C4-2B (cell line): ENCODE measurements at regions not wholly inside any gene's neighbourhood (a gene's known extent, or its start where the extent isn't known, plus 50 kb on each side); places are given as distances from the start of the nearest gene placed in this dataset.
"Not testable (repeated sequence)": the region's sequence is repeated elsewhere in the genome, so short reads cannot be mapped to it uniquely, and the experiment has no call there.

ENCODE experiments used
- H3K27ac ChIP-seq: fragments of 450-650 bp; 2 replicates; pipeline ENCODE4 v1.5.1; 2017
- ZFX ChIP-seq: fragments of 450-650 bp; IDR thresholded peaks from 2 replicates; pipeline ENCODE4 v1.6.1; 2017
- TF ChIP-seq, protein P1 (sequence below): fragments of 450-650 bp; conservative IDR thresholded peaks from 2 replicates; pipeline ENCODE4 v1.5.1; 2017; ENCODE audit warnings: mild to moderate bottlenecking

- no peak overlapping the region for H3K27ac ChIP-seq
- no peak for TF ChIP-seq ZFX
- TF ChIP-seq, protein P1, sequence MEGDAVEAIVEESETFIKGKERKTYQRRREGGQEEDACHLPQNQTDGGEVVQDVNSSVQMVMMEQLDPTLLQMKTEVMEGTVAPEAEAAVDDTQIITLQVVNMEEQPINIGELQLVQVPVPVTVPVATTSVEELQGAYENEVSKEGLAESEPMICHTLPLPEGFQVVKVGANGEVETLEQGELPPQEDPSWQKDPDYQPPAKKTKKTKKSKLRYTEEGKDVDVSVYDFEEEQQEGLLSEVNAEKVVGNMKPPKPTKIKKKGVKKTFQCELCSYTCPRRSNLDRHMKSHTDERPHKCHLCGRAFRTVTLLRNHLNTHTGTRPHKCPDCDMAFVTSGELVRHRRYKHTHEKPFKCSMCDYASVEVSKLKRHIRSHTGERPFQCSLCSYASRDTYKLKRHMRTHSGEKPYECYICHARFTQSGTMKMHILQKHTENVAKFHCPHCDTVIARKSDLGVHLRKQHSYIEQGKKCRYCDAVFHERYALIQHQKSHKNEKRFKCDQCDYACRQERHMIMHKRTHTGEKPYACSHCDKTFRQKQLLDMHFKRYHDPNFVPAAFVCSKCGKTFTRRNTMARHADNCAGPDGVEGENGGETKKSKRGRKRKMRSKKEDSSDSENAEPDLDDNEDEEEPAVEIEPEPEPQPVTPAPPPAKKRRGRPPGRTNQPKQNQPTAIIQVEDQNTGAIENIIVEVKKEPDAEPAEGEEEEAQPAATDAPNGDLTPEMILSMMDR = no peak
Measured at GRCh38 chr18:35875566-35875965, 96.9 kb upstream of the RMP24 start.

DNA sequence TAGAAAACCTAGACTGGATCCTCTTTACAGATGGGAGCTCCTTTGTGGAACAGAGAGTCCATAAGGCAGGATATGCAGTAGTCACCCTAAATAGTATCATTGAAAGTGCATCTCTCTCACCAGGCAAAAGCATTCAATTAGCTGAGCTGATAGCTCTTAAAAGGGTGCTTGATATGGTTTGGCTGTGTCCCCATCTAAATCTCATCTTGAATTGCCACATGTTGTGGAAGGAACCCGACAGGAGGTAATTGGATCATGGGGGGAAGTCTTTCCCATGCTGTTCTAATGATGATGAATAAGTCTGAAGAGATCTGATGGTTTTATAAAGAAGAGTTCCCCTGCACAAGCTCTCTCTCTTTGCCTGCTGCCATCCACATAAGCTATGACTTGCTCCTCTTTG, 96.2 kb upstream of the RMP24 start:
- TF ChIP-seq, protein P1 = no peak
- no peak overlapping the region for H3K27ac ChIP-seq

GRCh38 chr18:35880788-35881455, 91.6 kb upstream of the RMP24 start:
- H3K27ac ChIP-seq = no peak overlapping the region
- TF ChIP-seq ZFX = no peak
- TF ChIP-seq, protein P1 = no peak

- TF ChIP-seq ZFX = no peak
- TF ChIP-seq, protein P1 = no peak
- no peak overlapping the region for H3K27ac ChIP-seq
Measured at GRCh38 chr18:35888329-35888728, 84.2 kb upstream of the RMP24 start.

- TF ChIP-seq ZFX = no peak
- TF ChIP-seq, protein P1 = no peak
- H3K27ac ChIP-seq = no peak overlapping the region
Measured at GRCh38 chr18:35889677-35890076, 82.8 kb upstream of the RMP24 start.

- TF ChIP-seq, protein P1 = no peak
- TF ChIP-seq ZFX = no peak
- H3K27ac ChIP-seq = no peak overlapping the region
Measured at GRCh38 chr18:35890323-35890722, 82.2 kb upstream of the RMP24 start.

DNA sequence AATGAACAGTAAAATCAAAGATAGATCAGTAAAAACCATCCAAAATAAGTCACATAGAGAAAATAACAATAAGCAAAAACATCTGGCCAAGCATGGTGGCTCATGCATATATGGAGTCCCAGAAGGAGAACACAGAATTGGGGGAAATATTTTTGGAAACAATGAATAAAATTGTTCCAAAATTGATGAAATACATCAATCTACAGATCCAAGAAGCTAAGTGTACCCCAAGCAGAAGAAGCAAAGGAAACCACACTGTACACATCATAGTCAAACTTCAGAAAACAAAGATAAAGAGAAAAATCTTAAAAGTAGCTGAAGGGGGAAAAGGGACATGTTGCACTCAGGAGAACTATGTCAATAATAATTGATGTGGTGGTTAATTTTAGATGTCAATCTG, 80.4 kb upstream of the RMP24 start:
- H3K27ac ChIP-seq = no peak overlapping the region
- TF ChIP-seq, protein P1 = no peak
- TF ChIP-seq ZFX = no peak

DNA sequence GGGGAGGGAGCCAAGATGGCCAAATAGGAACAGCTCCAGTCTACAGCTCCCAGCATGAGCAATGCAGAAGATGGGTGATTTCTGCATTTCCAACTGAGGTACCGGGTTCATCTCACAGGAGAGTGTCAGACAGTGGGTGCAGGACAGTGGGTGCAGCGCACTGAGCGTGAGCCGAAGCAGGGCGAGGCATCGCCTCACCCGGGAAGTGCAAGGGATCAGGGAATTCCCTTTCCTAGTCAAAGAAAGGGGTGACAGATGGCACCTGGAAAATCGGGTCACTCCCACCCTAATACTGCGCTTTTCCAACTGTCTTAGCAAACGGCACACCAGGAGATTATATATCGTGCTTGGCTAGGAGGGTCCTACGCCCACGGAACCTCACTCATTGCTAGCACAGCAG, 75.0 kb upstream of the RMP24 start:
- not testable (repeated sequence) for H3K27ac ChIP-seq
